K562 (cell line): ENCODE measurements at regions not wholly inside any gene's neighbourhood (a gene's known extent, or its start where the extent isn't known, plus 50 kb on each side); places are given as distances from the start of the nearest gene placed in this dataset.

Source experiments
- ATAC-seq: fragments of 200-7000 bp; cut with Tn5 transposase; 3 replicates; pipeline ENCODE4 v1.9.1; 2020; ENCODE audit warnings: moderate library complexity
- BruUV-seq: library from RNA; stranded (reverse); fragments of 400-500 nt; replicated peaks from 2 replicates; lab custom pipeline; 2021; lab: Mats Ljungman, UMichigan
- CTCF ChIA-PET: fragments of 300-600 bp; formaldehyde crosslinking; extraction: SDS; loops from one replicate; lab custom pipeline; 2021; ENCODE audit warnings: low intra/inter-chr PET ratio; lab: Yijun Ruan, JAX
- POLR2A ChIA-PET: fragments of 300-600, 350-650 bp; sonication (Branson Sonifier 250); formaldehyde crosslinking; extraction: SDS; loops from one replicate; lab custom pipeline; 2021; ENCODE audit warnings: antibody characterized with exemption, inconsistent platforms; lab: Yijun Ruan, JAX
- DNase-seq, 4 experiments: peaks; one replicate each; pipeline versions ENCODE4 v3.0.0 to v3.0.0-alpha.2; 2011 to 2018; ENCODE audit warnings: low spot score in 3 of 4, mixed read lengths in 3 of 4; ENCODE audit errors: extremely low read depth in 1 of 4
- FAIRE-seq: peaks from 2 replicates; lab custom pipeline; 2011; peaks lifted over from hg19 to GRCh38; lab: Jason Lieb, UNC
- H2AFZ ChIP-seq: 2 replicates; pipeline ENCODE4 v1.6.0; 2011; ENCODE audit warnings: low read depth, low read length, control low read depth, inconsistent platforms
- H3K27ac ChIP-seq: fragments of 200-600 bp; 3 replicates; pipeline ENCODE4 v1.8.0; 2011; ENCODE audit warnings: low read depth, mild to moderate bottlenecking, control low read depth, inconsistent platforms, low read length, moderate library complexity, mixed read lengths; ENCODE audit errors: extremely low read depth
- H3K27me3 ChIP-seq, 2 experiments: fragments of 300-600 bp in 1 of 2; 2 replicates in 1 of 2; 3 replicates in 1 of 2; pipeline versions ENCODE4 v1.6.0 to v1.8.0; 2011; ENCODE audit warnings: inconsistent platforms in 2 of 2, low read length in 2 of 2, mild to moderate bottlenecking in 1 of 2, mixed read lengths in 1 of 2, moderate library complexity in 1 of 2; ENCODE audit not compliant: control insufficient read depth in 2 of 2, insufficient read depth in 2 of 2
- H3K36me3 ChIP-seq: fragments of 300-600 bp; 3 replicates; pipeline ENCODE4 v1.8.0; 2011; ENCODE audit warnings: mild to moderate bottlenecking, low read length, inconsistent platforms; ENCODE audit not compliant: control insufficient read depth, insufficient read depth
- H3K4me1 ChIP-seq, 2 experiments: fragments of 200-600 bp in 1 of 2; replicated peaks in 1 of 2; 2 replicates in 1 of 2; 3 replicates in 1 of 2; pipeline versions ENCODE4 v1.5.1 to v1.8.0; 2011; ENCODE audit warnings: inconsistent platforms in 2 of 2, low read length in 2 of 2, mild to moderate bottlenecking in 1 of 2, mixed read lengths in 1 of 2, moderate library complexity in 1 of 2; ENCODE audit not compliant: control insufficient read depth in 2 of 2, insufficient read depth in 2 of 2
- H3K4me2 ChIP-seq: 2 replicates; pipeline ENCODE4 v1.6.1; 2011; ENCODE audit warnings: low read length, control low read depth, inconsistent platforms, mixed read lengths; ENCODE audit not compliant: insufficient read depth
- H3K4me3 ChIP-seq: fragments of 200-600 bp; sonication (generic), shearing (Covaris generic); 2 replicates; pipeline ENCODE4 v1.5.1; 2016; ENCODE audit warnings: control low read depth, inconsistent platforms
- H3K79me2 ChIP-seq: fragments of 200-600 bp; 3 replicates; pipeline ENCODE4 v1.8.0; 2011; ENCODE audit warnings: low read length, inconsistent platforms; ENCODE audit not compliant: control insufficient read depth, insufficient read depth
- H3K9ac ChIP-seq, 2 experiments: 2 replicates each; pipeline versions ENCODE4 v1.6.0 to v1.6.1; 2011; ENCODE audit warnings: low read depth in 2 of 2, low read length in 2 of 2, control low read depth in 1 of 2, inconsistent platforms in 1 of 2, mild to moderate bottlenecking in 1 of 2, mixed read lengths in 1 of 2; ENCODE audit not compliant: insufficient read depth in 1 of 2
- H3K9me1 ChIP-seq: one replicate; pipeline ENCODE4 v1.6.0; 2011; ENCODE audit warnings: inconsistent platforms, mild to moderate bottlenecking, low read length, moderate library complexity; ENCODE audit not compliant: control insufficient read depth, insufficient read depth
- H3K9me3 ChIP-seq: replicated peaks from 2 replicates; pipeline ENCODE4 v1.5.1; 2011; ENCODE audit warnings: low read depth, low read length, inconsistent platforms; ENCODE audit not compliant: control insufficient read depth, insufficient read depth
- H4K20me1 ChIP-seq: replicated peaks from 2 replicates; pipeline ENCODE4 v1.6.1; 2011; ENCODE audit warnings: low read length, inconsistent platforms, mixed read lengths; ENCODE audit not compliant: control insufficient read depth, insufficient read depth
- ELF4 ChIP-seq: fragments of 450-650 bp; formaldehyde crosslinking; IDR thresholded peaks from 2 replicates; pipeline ENCODE4 v1.4.0; 2022; ENCODE audit warnings: missing genetic modification characterization
- ETV5 ChIP-seq: sonication (generic); formaldehyde crosslinking; IDR thresholded peaks from 2 replicates; pipeline ENCODE4 v1.4.0; 2020; ENCODE audit warnings: low read depth, mild to moderate bottlenecking, missing genetic modification reagents
- POLR2AphosphoS2 ChIP-seq: IDR thresholded peaks from 2 replicates; pipeline ENCODE4 v1.6.1; 2012; ENCODE audit warnings: low read length, improper control_type of control experiment
- WGBS: fragments of 100-300 bp; shearing (Covaris generic); methylation state at CpG from one replicate; pipeline ENCODE4 v1.1.6; 2016; ENCODE audit warnings: low coverage, mixed read lengths; ENCODE audit not compliant: insufficient coverage; ENCODE audit errors: missing lambda C conversion rate; 5-methylcytosine and 5-hydroxymethylcytosine counted together
- in situ Hi-C: fragments of 300-500 bp; cut with MboI; formaldehyde crosslinking; loops from 4 replicates; pipeline ENCODE4 v1.15.0; 2018; ENCODE audit warnings: inconsistent platforms, mixed read lengths
- intact Hi-C: fragments of 100-400 bp; cut with micrococcal nuclease; formaldehyde crosslinking; loops from 2 replicates; pipeline ENCODE4 v1.14.2; 2022

DNA sequence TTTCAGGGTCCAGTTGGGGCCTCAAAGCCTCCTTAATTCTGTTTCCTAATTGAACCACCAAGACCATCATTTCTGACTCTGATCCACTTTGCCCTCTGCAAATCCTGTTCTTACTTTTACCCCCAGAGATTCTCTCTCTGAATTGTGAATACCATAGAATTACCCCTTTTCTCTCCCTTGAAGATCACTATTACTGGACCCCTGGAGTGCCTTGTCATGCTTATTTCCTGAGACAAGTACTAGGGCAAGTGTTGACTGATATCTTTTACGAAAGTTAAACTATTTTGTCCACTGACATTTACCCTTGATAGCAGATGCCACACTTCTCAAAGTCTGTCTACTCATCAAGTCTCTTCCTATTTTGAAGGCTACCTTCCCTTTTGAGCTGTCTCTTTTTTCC, 246.9 kb upstream of the PTGER4 start:
- DNase-seq, result no peak
- no peaks in the 10 kb centered on the region for H3K36me3 ChIP-seq

DNA sequence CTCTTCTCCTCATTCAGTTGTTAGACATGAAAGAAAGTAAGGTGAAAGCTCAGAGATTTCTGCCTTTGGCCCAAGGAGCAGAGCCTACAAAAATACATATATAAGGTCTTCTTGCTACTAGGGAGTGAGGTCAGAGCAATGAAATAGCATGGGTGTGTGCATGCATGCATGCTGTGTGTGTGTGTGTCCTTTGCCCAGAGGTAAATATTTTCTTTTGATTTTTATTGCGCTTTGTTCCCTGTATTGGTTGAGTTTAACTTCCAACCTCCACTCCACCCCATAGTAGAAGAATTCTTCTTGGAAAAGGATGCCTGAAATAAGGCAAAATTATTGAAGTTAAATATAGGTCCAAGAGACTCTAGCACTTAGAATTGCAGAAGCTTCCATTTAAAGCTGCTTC, 248.0 kb upstream of the PTGER4 start:
- no peak overlapping the region for H3K4me3 ChIP-seq
- TF ChIP-seq ETV5 (CRISPR knock-in tag), result no peak
- H3K27me3 ChIP-seq, result no peaks in the 10 kb centered on the region
- H3K4me1 ChIP-seq, result no peaks in the 10 kb centered on the region
- H3K9me3 ChIP-seq, result no peaks in the 10 kb centered on the region
- DNase-seq (no peak), ATAC-seq (no peak), FAIRE-seq (no peak)
- no peaks in the 10 kb centered on the region for H3K36me3 ChIP-seq
- ChIA-PET CTCF (no interaction called here), POLR2A (interaction anchor here (0.6 to 0.8 kb wide), 2 partner anchors 12 to 59 kb away, joined by 3 read pairs; no protein-coding TSS in a partner anchor)
- H4K20me1 ChIP-seq, result no peaks in the 10 kb centered on the region
- no peaks in the 10 kb centered on the region for H3K9me1 ChIP-seq
- no TSS peak for BruUV-seq
- H3K4me2 ChIP-seq, result no peak overlapping the region
- intact Hi-C loops, result no loop called here
- H3K9ac ChIP-seq, result no peak overlapping the region
- WGBS, result 0% methylated on average over 1 of the region's 1 CpG
- H3K79me2 ChIP-seq, result no peaks in the 10 kb centered on the region
- no peak overlapping the region for H2AFZ ChIP-seq
- no peak overlapping the region for H3K27ac ChIP-seq
- in situ Hi-C loops, result no loop called here

More for the DNA sequence above, 246.9 kb upstream of the PTGER4 start:
- no peaks in the 10 kb centered on the region for H3K27me3 ChIP-seq
- ATAC-seq, result no peak
- no TSS peak for BruUV-seq
- TF ChIP-seq POLR2AphosphoS2, result no peak
- no peak for TF ChIP-seq ELF4
- TF ChIP-seq, all 486 proteins: peak for 0
- no peak for FAIRE-seq
- Histone ChIP-seq H3K4me2 (no peak overlapping the region), H3K79me2 (no peaks in the 10 kb centered on the region), H3K27ac (no peak overlapping the region), H2AFZ (no peak overlapping the region), H3K9me1 (no peaks in the 10 kb centered on the region), H3K4me1 (no peaks in the 10 kb centered on the region), H3K9ac (no peak overlapping the region), H3K9me3 (no peaks in the 10 kb centered on the region), H4K20me1 (no peaks in the 10 kb centered on the region), H3K4me3 (no peak overlapping the region)
- in situ Hi-C loops, result no loop called here
- ChIA-PET POLR2A (no interaction called here), CTCF (no interaction called here)
- WGBS, result 0% methylated on average over 1 of the region's 1 CpG
- intact Hi-C loops, result no loop called here
